ENCODE measurements at regions not wholly inside any gene's neighbourhood (a gene's known extent, or its start where the extent isn't known, plus 50 kb on each side); places are given as distances from the start of the nearest gene placed in this dataset.

DNA sequence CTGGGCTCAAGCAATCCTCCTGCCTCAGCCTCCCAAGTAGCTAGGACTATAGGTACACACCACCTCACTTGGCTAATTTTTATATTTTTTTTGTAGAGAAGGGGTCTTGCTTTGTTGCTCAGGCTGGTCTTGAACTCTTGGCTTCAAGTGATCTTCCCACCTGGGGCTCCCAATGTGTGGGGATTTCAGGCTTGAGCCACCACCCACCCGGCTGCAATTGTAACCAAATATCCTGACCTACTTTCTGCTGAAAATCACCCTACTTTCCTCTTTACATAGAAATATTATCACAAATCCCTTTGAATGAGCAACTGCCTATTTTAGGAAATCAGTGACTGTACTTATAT is 59.6 kb upstream of the ZNF608 start:
- no peaks in the 10 kb centered on the region for H3K9me3 Mint-ChIP-seq (ENCODE audit: low read depth)
- H3K27ac Mint-ChIP-seq: no peak overlapping the region
- no peak overlapping the region for H3K4me3 Mint-ChIP-seq (ENCODE audit: low read depth)
- no peak for DNase-seq (ENCODE audit: low spot score, unreplicated experiment)
- no peaks in the 10 kb centered on the region for H3K27me3 Mint-ChIP-seq
- TF ChIP-seq, protein P1, sequence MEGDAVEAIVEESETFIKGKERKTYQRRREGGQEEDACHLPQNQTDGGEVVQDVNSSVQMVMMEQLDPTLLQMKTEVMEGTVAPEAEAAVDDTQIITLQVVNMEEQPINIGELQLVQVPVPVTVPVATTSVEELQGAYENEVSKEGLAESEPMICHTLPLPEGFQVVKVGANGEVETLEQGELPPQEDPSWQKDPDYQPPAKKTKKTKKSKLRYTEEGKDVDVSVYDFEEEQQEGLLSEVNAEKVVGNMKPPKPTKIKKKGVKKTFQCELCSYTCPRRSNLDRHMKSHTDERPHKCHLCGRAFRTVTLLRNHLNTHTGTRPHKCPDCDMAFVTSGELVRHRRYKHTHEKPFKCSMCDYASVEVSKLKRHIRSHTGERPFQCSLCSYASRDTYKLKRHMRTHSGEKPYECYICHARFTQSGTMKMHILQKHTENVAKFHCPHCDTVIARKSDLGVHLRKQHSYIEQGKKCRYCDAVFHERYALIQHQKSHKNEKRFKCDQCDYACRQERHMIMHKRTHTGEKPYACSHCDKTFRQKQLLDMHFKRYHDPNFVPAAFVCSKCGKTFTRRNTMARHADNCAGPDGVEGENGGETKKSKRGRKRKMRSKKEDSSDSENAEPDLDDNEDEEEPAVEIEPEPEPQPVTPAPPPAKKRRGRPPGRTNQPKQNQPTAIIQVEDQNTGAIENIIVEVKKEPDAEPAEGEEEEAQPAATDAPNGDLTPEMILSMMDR (IDR thresholded peaks at IDR 0.05; ENCODE audit: unreplicated experiment): no peak
- peaks cover 16% of the 10 kb centered on the region for H3K4me1 Mint-ChIP-seq (ENCODE audit: low read depth)
- H3K36me3 Mint-ChIP-seq (ENCODE audit: insufficient read depth): no peaks in the 10 kb centered on the region

DNA sequence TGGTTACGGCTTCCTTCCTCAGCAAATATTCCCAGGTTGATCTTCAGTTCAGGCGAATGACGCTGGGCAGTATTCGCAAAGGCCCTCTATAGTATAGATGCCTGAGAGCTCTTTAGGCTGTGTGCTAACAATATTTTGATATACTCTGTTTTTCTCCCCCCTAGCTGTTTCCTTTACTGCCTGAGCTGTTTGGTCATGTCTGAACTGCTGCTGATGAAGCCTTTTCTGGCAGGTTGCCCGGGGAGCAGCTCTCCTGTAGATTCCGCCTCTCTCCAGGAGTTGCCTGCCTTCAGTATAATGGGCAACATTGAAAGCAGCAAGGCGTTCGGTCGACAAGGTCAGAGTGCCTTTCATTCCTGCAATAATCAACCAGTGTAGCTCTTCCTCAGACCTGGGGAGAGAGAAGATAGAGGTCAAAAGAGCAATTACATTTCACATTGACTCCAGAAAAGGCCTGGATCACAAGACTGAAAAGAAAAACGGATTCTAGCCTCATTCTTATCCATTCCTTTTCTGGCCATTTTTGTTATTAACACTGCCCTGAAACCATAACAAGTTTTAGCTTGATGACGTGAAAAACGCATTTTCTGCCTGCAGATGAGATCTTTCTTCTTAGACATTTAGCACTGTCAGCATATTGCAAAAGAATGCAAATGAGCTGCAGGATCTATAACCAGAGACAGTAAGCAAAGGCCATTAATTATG is 60.1 kb upstream of the ZNF608 start:
- H3K27ac Mint-ChIP-seq: no peak overlapping the region
- TF ChIP-seq, protein P1 (IDR thresholded peaks at IDR 0.05; ENCODE audit: unreplicated experiment): no peak
- H3K9me3 Mint-ChIP-seq (ENCODE audit: low read depth): no peaks in the 10 kb centered on the region
- no peaks in the 10 kb centered on the region for H3K36me3 Mint-ChIP-seq (ENCODE audit: insufficient read depth)
- peaks cover 19% of the 10 kb centered on the region for H3K4me1 Mint-ChIP-seq (ENCODE audit: low read depth)
- no peaks in the 10 kb centered on the region for H3K27me3 Mint-ChIP-seq
- DNase-seq (ENCODE audit: low spot score, unreplicated experiment): no peak
- H3K4me3 Mint-ChIP-seq (ENCODE audit: low read depth): no peak overlapping the region

DNA sequence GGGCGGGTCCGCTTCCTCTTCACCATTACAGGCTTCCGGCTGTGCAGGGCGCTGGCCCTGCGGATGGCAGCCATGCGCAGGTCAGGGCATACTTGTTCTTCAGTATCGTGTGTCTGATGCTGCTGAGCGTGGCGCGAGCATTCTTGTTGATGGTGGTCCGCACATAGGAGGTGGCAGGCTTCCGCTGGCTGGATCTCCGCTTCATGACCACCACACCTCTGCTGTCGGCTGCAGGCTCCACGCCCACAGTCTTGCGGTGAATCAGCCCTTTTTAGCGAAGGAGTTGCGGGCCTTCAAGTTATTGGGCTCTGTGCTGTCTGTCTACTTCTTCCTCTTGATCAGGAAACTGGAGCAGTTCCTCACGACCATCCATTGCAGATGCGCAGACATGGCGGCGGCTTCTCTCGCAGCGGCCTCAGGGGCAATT is 62.4 kb upstream of the ZNF608 start:
- H3K4me1 Mint-ChIP-seq (ENCODE audit: low read depth): peaks cover 28% of the 10 kb centered on the region
- no peak for DNase-seq (ENCODE audit: low spot score, unreplicated experiment)
- no peaks in the 10 kb centered on the region for H3K27me3 Mint-ChIP-seq
- H3K27ac Mint-ChIP-seq: no peak overlapping the region
- TF ChIP-seq, protein P1 (IDR thresholded peaks at IDR 0.05; ENCODE audit: unreplicated experiment): no peak
- no peaks in the 10 kb centered on the region for H3K36me3 Mint-ChIP-seq (ENCODE audit: insufficient read depth)
- no peaks in the 10 kb centered on the region for H3K9me3 Mint-ChIP-seq (ENCODE audit: low read depth)
- no peak overlapping the region for H3K4me3 Mint-ChIP-seq (ENCODE audit: low read depth)

DNA sequence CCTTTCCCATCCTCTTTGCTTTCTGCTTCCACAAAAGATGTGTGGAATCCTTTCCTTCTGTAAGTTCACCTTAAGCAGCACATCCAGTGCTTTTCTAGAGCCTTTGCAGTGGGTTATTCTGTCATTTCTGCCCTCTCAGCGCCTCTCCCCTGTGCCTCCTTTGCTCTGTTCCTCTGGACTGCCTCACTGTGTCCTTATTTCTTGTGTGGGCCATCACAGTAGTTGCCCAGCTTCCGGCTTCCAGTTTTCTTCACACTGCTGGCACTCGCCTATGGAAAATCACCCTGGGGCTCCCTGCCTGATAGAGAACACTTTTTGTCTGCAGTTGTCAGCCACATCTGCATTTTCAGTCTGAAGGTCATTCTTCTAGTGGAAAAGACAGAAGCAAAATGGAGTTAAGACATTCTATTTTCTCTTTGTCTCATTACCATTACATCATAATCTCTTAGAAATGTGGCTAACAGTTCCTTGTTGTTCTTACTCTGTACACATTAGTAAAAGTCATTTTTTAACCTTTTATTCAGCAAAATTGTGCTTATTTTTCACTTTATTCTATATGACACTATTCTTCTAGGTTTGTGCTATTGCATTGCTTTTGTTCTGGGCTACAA is 64.1 kb upstream of the ZNF608 start:
- Mint-ChIP-seq H3K27ac (peak overlapping the region; percentile 47), H3K9me3 (ENCODE audit: low read depth) (no peaks in the 10 kb centered on the region), H3K4me1 (ENCODE audit: low read depth) (peaks cover 26% of the 10 kb centered on the region), H3K27me3 (no peaks in the 10 kb centered on the region), H3K4me3 (ENCODE audit: low read depth) (no peak overlapping the region), H3K36me3 (ENCODE audit: insufficient read depth) (no peaks in the 10 kb centered on the region)
- DNase-seq (ENCODE audit: low spot score, unreplicated experiment): no peak
- TF ChIP-seq, protein P1 (IDR thresholded peaks at IDR 0.05; ENCODE audit: unreplicated experiment): no peak

DNA sequence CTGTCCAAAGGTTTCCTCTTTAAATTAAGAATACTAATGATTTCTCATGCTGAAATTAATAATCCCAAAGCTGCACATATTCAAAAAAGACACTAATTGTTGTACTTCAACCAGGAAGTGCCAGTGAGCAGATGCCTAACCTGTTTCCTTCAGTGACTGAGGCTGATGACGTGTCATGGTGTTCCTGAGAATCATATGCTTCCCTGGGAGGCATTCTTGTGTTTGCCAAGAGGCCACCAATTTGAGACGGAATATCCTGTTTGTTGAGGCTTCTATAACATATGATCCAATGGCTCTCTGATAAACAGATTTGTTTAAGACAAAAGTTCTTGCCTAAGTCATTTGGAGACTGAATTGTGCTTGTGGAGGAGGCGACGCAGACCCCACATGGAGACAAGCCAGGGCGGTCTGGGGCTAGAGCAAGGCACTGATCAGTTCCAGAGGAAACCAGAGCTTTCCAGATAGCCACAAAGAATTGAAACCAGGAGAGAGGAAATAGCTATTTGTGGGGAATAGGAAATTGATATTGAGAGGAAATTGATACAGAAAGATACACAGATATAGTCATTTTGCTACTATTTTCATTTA is 66.4 kb upstream of the ZNF608 start:
- Mint-ChIP-seq H3K4me1 (ENCODE audit: low read depth) (peaks cover 39% of the 10 kb centered on the region), H3K36me3 (ENCODE audit: insufficient read depth) (no peaks in the 10 kb centered on the region), H3K9me3 (ENCODE audit: low read depth) (no peaks in the 10 kb centered on the region), H3K4me3 (ENCODE audit: low read depth) (no peak overlapping the region), H3K27me3 (no peaks in the 10 kb centered on the region), H3K27ac (peak overlapping the region; percentile 22)
- TF ChIP-seq, protein P1 (IDR thresholded peaks at IDR 0.05; ENCODE audit: unreplicated experiment): no peak
- DNase-seq (ENCODE audit: low spot score, unreplicated experiment): no peak
